K562 (cell line): ENCODE measurements at regions not wholly inside any gene's neighbourhood (a gene's known extent, or its start where the extent isn't known, plus 50 kb on each side); places are given as distances from the start of the nearest gene placed in this dataset.

Experiments
- FOXA3 ChIP-seq, 2 experiments: fragments of 450-650 bp in 1 of 2; sonication (generic) in 1 of 2; formaldehyde crosslinking; IDR thresholded peaks in 1 of 2; conservative IDR thresholded peaks in 1 of 2; 2 replicates each; pipeline versions ENCODE4 v1.4.0 to v1.8.0; 2020 to 2022; ENCODE audit warnings: mild to moderate bottlenecking in 2 of 2, missing genetic modification reagents in 1 of 2
- FOXP1 ChIP-seq: sonication (generic); formaldehyde crosslinking; IDR thresholded peaks from 2 replicates; pipeline ENCODE4 v1.8.0; 2022; ENCODE audit warnings: mild to moderate bottlenecking, missing genetic modification reagents
- ZC3H4 ChIP-seq: sonication (generic); formaldehyde crosslinking; IDR thresholded peaks from 2 replicates; pipeline ENCODE4 v1.9.0; 2021; ENCODE audit warnings: missing genetic modification reagents, borderline replicate concordance
- ZNF217 ChIP-seq: sonication (generic); formaldehyde crosslinking; IDR thresholded peaks from 2 replicates; pipeline ENCODE4 v1.8.0; 2022; ENCODE audit warnings: mild to moderate bottlenecking, missing genetic modification reagents

DNA sequence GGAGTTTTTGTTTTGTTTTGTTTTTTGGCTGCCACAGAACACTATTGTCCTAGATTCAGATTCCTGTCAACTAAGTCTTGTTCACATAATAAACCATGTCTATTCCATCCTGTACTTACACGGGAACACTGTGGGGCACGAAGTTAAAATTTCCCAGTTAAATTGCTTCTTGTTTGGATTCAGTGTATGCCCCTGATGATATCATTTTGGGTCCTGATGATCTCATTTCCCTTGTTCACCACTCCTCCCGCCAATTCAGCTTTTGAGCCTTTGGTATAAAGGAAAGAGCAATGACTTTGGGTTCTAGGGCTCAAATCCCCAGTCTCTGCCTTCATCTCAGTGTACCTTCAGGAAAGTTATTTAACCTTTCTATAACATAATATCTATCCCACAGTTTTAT is 333.5 kb downstream of the FBXW7 start:
- TF ChIP-seq ZNF217 (CRISPR knock-in tag) (no peak), ZC3H4 (CRISPR knock-in tag) (no peak), FOXA3 (CRISPR knock-in tag; conservative IDR thresholded peaks at IDR 0.05 in 1 of 2, IDR thresholded peaks at IDR 0.05 in 1 of 2) (no peak), FOXP1 (CRISPR knock-in tag) (no peak)
